Spleen (tissue), 3 donors: ENCODE measurements at regions not wholly inside any gene's neighbourhood (a gene's known extent, or its start where the extent isn't known, plus 50 kb on each side); places are given as distances from the start of the nearest gene placed in this dataset.

Experiments used
- POLR2A ChIP-seq, 3 donors: fragments of 450-650 bp; IDR thresholded peaks; one replicate each; pipeline ENCODE4 v1.5.1; 2017; ENCODE audit warnings: antibody characterized with exemption in 3 of 3, mild to moderate bottlenecking in 1 of 3
- POLR2AphosphoS5 ChIP-seq, 3 donors: sonication (generic); formaldehyde crosslinking; IDR thresholded peaks; one replicate each; pipeline ENCODE4 v1.5.1; 2017; ENCODE audit warnings: antibody characterized with exemption in 3 of 3

DNA sequence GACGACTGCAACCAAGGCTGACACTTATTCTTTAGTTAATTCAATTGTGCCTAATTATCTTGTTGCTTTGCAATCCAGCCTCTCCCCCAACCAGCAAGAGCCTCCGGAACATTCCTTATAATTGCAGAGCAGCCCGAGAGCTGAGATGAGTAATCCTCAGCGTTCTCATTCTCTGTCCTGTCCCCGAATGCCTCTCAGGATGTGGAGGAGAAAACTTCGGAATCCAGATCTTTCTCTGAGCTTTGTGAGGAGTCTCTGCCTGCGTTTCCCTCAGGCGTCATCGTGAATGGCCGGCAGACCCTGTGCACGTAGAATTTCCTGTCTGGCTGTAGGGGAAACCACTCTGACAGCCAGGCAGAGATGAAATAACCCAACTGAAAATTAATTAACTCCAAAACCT, 160.5 kb upstream of the DIO3 start:
- TF ChIP-seq POLR2AphosphoS5 (IDR thresholded peaks at IDR 0.05) (no peak), POLR2A (IDR thresholded peaks at IDR 0.05) (no peak)
